ENCODE measurements at regions not wholly inside any gene's neighbourhood (a gene's known extent, or its start where the extent isn't known, plus 50 kb on each side); places are given as distances from the start of the nearest gene placed in this dataset.

GRCh38 chr4:31647786-31648185 lies 927.6 kb downstream of the PCDH7 start:
- TF ChIP-seq CTCF (IDR thresholded peaks at IDR 0.05): no peak
- no peak for TF ChIP-seq HMGXB4 (CRISPR knock-in tag; IDR thresholded peaks at IDR 0.05; ENCODE audit: borderline replicate concordance)
- TF ChIP-seq EP300 (IDR thresholded peaks at IDR 0.05): no peak
